Breast epithelium (tissue), 4 donors: ENCODE measurements at regions not wholly inside any gene's neighbourhood (a gene's known extent, or its start where the extent isn't known, plus 50 kb on each side); places are given as distances from the start of the nearest gene placed in this dataset.
"Not testable (repeated sequence)": the region's sequence is repeated elsewhere in the genome, so short reads cannot be mapped to it uniquely, and the experiment has no call there.

Source experiments
- DNase-seq, 2 donors: peaks; one replicate each; pipeline ENCODE4 v3.0.0-alpha.2; 2019; ENCODE audit warnings: low spot score in 2 of 2
- H3K27ac ChIP-seq, 2 donors: fragments of 200-600 bp; sonication (generic) in 1 of 2; one replicate each; pipeline ENCODE4 v1.5.1; 2016 to 2019; ENCODE audit warnings: mild to moderate bottlenecking in 1 of 2
- H3K27me3 ChIP-seq, 2 donors: fragments of 200-600 bp; sonication (generic) in 1 of 2; one replicate each; pipeline versions ENCODE4 v1.5.1 to v1.6.0; 2017 to 2019; ENCODE audit warnings: control low read depth in 1 of 2, mild to moderate bottlenecking in 1 of 2
- H3K36me3 ChIP-seq: fragments of 200-600 bp; one replicate; pipeline ENCODE4 v1.5.1; 2019
- H3K4me1 ChIP-seq, 2 donors: fragments of 200-600 bp; sonication (generic); one replicate each; pipeline ENCODE4 v1.5.1; 2016 to 2019; ENCODE audit warnings: control low read depth in 1 of 2
- H3K4me3 ChIP-seq, 3 donors: fragments of 200-600 bp; sonication (generic); 1 replicate in 2 of 3; 2 replicates in 1 of 3; pipeline ENCODE4 v1.5.1; 2016 to 2019; ENCODE audit warnings: mild to moderate bottlenecking in 3 of 3, moderate library complexity in 2 of 3
- H3K9me3 ChIP-seq, 2 donors: fragments of 200-600 bp; sonication (generic) in 1 of 2; one replicate each; pipeline ENCODE4 v1.5.1; 2016 to 2019; ENCODE audit warnings: control low read depth in 1 of 2
- CTCF ChIP-seq, 3 donors: fragments of 450-650 bp; IDR thresholded peaks; one replicate each; pipeline ENCODE4 v1.5.1; 2016 to 2017; ENCODE audit warnings: antibody characterized with exemption in 3 of 3, mild to moderate bottlenecking in 3 of 3, moderate library complexity in 3 of 3
- POLR2A ChIP-seq: fragments of 450-650 bp; IDR thresholded peaks from one replicate; pipeline ENCODE4 v1.6.1; 2016; ENCODE audit warnings: antibody characterized with exemption, mild to moderate bottlenecking, moderate library complexity
- POLR2AphosphoS5 ChIP-seq, 3 donors: sonication (generic); formaldehyde crosslinking; IDR thresholded peaks; one replicate each; pipeline ENCODE4 v1.6.1; 2017; ENCODE audit warnings: antibody characterized with exemption in 3 of 3
- intact Hi-C: fragments of 100-400 bp; cut with DNase I; formaldehyde crosslinking; loops from one replicate; pipeline ENCODE4 v1.15.1; 2023; ENCODE audit warnings: low total_unique reads

DNA sequence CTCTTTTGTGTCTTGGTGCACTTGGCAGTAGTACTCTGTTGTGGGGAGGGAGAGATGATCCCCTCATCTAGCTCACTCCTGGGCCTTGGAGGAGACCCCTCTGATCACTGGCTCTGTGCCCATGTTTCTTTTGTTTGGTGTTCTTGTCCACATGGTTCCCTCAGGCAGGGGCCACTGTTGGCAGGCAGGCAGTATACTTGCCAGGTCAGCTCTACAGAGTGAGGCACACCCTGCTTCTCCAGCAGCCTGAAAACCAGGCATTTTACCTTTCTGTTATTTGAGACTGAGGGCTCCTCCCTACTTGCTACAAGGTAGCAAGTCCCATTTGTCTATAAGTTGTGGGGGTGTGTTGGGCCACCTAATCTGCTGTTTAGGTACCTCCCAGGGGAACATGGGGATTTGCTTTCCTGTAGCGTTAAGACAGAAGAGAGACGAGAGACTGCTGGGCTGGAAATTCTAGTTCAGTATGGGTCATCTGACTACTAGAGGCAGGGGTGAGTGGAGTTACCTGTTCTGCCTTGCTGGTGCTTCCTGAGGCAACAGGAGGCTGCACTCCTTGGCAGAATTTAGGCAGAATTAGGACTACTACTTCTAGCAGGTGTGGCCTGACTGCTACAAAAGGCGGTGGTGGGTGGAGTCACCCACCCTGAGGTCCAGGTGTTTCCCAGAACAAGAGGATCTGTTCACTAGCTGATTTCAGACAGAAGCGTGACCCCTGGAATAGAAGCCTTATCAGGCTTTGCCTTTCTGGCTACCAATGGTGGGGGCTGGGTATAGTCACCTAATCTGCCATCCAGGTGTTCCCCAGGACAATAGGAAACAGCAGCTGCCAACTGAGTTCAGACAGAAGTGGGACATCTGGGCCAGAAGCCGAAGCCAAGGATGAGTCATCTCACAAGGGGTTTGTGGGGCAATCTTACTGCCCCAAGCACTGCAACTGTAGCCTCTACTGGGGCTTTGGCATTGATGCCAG lies 843.0 kb upstream of the ATXN8OS start:
- Histone ChIP-seq H3K27me3 (no peaks in the 10 kb centered on the region), H3K4me3 (no peak overlapping the region), H3K9me3 (peaks cover 0 to 10% of the 10 kb centered on the region in 2 donors), H3K36me3 (no peaks in the 10 kb centered on the region), H3K27ac (peak overlapping the region in 1 of 2 donors; percentile 3), H3K4me1 (no peaks in the 10 kb centered on the region)
- peak in 1 of 2 donors; percentile 18 for DNase-seq
- TF ChIP-seq POLR2AphosphoS5 (IDR thresholded peaks at IDR 0.05), result no peak
- TF ChIP-seq POLR2A, result no peak
- TF ChIP-seq CTCF (IDR thresholded peaks at IDR 0.05), result no peak
- intact Hi-C loops, result no loop called here

- Histone ChIP-seq H3K4me3 (no peak overlapping the region), H3K27ac (no peak overlapping the region), H3K4me1 (no peaks in the 10 kb centered on the region), H3K9me3 (no peaks in the 10 kb centered on the region), H3K36me3 (no peaks in the 10 kb centered on the region), H3K27me3 (no peaks in the 10 kb centered on the region)
- DNase-seq, result no peak
- intact Hi-C loops, result no loop called here
- TF ChIP-seq POLR2AphosphoS5 (IDR thresholded peaks at IDR 0.05) (no peak), POLR2A (no peak), CTCF (IDR thresholded peaks at IDR 0.05) (no peak)
These were observed 864.3 kb upstream of the ATXN8OS start for GRCh38 chr13:69243366-69243765.

DNA sequence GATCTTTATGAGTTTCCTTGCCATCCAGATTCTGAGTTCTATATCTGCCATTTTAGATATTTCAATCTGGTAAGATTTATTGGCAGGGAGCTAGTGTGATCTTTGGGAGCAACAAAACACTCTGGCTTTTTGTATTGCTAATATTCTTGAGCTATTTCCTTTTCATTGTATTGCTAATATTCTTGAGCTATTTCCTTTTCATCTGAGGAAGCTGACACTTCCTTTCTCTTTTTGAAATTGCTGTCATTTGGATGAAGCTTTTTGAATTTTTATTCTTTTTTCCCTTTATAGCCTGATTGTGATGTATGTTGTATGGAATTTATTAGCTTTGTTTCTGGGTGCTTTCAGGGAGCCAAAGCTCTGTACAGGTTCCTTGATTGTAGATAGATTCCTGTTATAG lies 873.5 kb upstream of the ATXN8OS start:
- Histone ChIP-seq H3K9me3 (no peaks in the 10 kb centered on the region), H3K27ac (no peak overlapping the region), H3K27me3 (no peaks in the 10 kb centered on the region), H3K36me3 (no peaks in the 10 kb centered on the region), H3K4me1 (no peaks in the 10 kb centered on the region), H3K4me3 (no peak overlapping the region)
- DNase-seq, result no peak
- no peak for TF ChIP-seq POLR2A
- TF ChIP-seq POLR2AphosphoS5 (IDR thresholded peaks at IDR 0.05), result no peak
- no peak for TF ChIP-seq CTCF (IDR thresholded peaks at IDR 0.05)
- intact Hi-C loops, result no loop called here

DNA sequence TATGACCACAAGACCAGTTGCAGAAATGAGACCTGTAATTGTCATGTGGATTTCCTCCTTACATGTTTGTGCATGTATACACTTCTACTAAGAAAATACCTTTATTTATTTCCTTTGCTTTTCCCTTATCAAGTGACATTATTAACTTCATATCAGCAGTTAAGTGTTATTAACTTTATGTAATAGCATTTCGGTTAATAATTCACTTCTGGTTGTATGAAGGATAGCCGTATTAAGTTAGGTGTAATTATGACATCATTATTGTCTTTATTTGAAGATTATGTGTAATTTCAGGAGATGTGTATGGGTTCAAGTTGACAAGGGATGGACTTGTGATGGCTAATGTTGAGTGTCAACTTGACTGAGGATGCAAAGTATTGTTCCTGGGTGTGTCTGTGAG lies 881.2 kb upstream of the ATXN8OS start:
- no peaks in the 10 kb centered on the region for H3K4me1 ChIP-seq
- intact Hi-C loops, result no loop called here
- no peaks in the 10 kb centered on the region for H3K9me3 ChIP-seq
- no peaks in the 10 kb centered on the region for H3K27me3 ChIP-seq
- no peak for DNase-seq
- H3K27ac ChIP-seq, result no peak overlapping the region
- TF ChIP-seq CTCF (IDR thresholded peaks at IDR 0.05) (no peak), POLR2A (no peak), POLR2AphosphoS5 (IDR thresholded peaks at IDR 0.05) (no peak)
- no peak overlapping the region for H3K4me3 ChIP-seq
- no peaks in the 10 kb centered on the region for H3K36me3 ChIP-seq

DNA sequence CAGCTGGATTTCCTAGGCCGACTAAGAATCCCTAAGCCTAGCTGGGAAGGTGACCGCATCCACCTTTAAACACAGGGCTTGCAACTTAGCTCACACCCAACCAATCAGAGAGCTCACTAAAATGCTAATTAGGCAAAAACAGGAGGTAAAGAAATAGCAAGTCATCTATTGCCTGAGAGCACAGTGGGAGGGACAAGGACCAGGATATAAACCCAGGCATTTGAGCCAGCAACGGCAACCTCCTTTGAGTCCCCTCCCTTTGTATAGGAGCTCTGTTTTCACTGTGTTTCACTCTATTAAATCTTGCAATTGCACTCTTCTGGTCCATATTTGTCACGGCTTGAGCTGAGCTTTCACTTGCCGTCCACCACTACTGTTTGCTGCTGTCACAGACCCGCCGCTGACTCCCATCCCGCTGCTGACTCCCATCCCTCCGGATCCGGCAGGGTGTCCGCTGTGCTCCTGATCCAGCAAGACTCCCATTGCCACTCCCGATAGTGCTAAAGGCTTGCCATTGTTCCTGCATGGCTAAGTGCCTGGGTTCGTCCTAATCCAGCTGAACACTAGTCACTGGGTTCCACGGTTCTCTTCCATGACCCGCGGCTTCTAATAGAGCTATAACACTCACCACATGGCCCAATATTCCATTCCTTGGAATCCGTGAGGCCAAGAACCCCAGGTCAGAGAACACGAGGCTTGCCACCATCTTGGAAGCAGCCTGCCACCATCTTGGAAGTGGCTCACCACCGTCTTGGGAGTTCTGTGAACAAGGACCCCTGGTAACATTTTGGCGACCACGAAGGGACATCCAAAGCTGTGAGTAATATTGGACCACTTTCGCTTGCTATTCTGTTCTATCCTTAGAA lies 885.8 kb upstream of the ATXN8OS start:
- DNase-seq, H3K27ac ChIP-seq, H3K36me3 ChIP-seq, intact Hi-C loops, H3K9me3 ChIP-seq, H3K4me1 ChIP-seq, H3K27me3 ChIP-seq, H3K4me3 ChIP-seq: not testable (repeated sequence)
